AG09309 (cell line): ENCODE measurements at regions not wholly inside any gene's neighbourhood (a gene's known extent, or its start where the extent isn't known, plus 50 kb on each side); places are given as distances from the start of the nearest gene placed in this dataset.
"Not testable (repeated sequence)": the region's sequence is repeated elsewhere in the genome, so short reads cannot be mapped to it uniquely, and the experiment has no call there.

Experiments
- DNase-seq: peaks from one replicate; pipeline ENCODE4 v3.0.0-alpha.2; 2010; ENCODE audit warnings: low read depth
- H3K4me3 ChIP-seq: 2 replicates; pipeline ENCODE4 v1.5.1; 2011; ENCODE audit warnings: mild to moderate bottlenecking, low read depth, low read length, moderate library complexity; ENCODE audit not compliant: control insufficient read depth

- DNase-seq, H3K4me3 ChIP-seq: not testable (repeated sequence)
Measured at GRCh38 chr15:84476364-84477033, 124.3 kb upstream of the ZSCAN2 start.

DNA sequence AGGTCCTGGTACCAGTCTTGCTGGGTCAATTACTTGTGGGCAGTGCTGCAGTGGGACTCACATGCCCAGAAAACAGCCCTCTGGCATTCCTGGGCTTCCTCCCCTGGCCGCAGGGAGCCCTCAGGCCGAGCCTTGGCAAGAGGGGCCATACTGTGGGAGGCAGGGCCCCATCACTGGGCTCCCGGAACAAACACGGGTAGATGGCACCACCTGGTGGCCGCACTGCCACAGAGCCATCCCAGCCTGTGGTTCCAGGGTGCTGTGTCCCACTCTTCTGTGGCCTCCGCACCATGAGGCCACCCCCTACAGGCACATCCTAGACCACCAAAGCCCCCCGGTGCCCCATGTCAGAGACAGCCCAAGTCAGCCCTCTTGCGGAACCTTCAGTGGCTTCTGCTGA lies 123.3 kb upstream of the ZSCAN2 start:
- H3K4me3 ChIP-seq, DNase-seq: not testable (repeated sequence)

- H3K4me3 ChIP-seq, DNase-seq: not testable (repeated sequence)
Measured at GRCh38 chr15:84480174-84480681, 120.6 kb upstream of the ZSCAN2 start.

- not testable (repeated sequence) for DNase-seq, H3K4me3 ChIP-seq
Measured at GRCh38 chr15:84483859-84484258, 117.0 kb upstream of the ZSCAN2 start.

DNA sequence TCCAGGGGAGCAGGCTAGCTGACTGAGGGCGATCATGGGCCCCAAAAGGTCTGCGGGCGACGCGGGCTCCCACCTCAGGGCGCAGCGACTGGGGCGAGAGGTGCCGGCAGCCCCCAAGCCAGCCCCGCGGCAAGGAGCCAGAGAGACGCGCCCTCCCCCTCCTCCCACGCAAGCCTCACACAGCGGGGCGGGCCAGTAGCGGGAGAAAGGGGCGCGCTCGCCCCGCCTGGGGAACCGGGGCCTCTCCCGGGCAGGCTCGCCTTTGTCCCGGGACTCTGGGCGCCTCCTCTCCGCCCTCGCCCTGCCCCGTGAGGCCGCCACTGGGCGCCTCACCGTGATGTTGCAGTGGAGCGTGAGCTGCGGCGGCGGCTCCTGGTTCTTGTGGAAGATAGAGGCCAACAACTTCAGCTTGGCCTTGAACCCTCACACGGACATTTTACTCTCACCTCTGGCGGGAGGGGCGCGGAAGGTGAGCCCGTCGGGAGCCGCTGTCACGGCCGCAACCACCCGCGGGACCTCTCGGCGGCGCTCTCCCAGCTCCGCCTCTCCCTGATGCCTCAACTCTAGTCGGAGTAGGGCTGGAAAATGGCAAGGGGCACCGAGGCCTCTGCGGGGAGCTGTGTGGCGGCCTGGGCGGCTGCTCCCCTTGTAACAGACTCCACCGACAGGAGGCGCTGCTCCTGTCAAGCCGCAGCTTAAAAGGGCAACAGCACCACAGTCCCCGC lies 100.5 kb upstream of the ZSCAN2 start:
- peak overlapping the region; percentile 23 for H3K4me3 ChIP-seq
- not testable (repeated sequence) for DNase-seq

- not testable (repeated sequence) for H3K4me3 ChIP-seq, DNase-seq
Measured at GRCh38 chr15:84503101-84503500, 97.7 kb upstream of the ZSCAN2 start.

- not testable (repeated sequence) for DNase-seq, H3K4me3 ChIP-seq
Measured at GRCh38 chr15:84505552-84505951, 95.3 kb upstream of the ZSCAN2 start.

- not testable (repeated sequence) for DNase-seq, H3K4me3 ChIP-seq
Measured at GRCh38 chr15:84512324-84512723, 88.5 kb upstream of the ZSCAN2 start.

DNA sequence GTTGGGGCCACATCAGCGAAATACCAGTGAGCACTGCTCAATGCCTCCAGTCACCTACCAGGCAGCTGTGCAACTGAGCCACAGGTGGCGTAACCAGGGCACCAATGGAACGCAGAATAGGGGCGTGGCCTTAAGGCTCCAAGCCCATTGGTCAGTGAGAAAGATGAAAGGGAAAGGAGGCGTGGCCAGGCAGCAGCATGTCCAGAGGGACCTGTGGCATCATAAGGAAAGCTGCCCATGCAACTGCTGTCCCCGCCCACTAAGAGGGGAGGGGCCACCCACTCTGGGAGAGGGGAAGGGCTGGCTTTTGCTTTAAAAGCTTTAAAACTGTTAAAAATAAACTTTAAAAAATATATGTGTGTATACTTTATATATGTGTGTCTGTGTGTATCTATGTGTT lies 84.0 kb upstream of the ZSCAN2 start:
- DNase-seq = not testable (repeated sequence)

DNA sequence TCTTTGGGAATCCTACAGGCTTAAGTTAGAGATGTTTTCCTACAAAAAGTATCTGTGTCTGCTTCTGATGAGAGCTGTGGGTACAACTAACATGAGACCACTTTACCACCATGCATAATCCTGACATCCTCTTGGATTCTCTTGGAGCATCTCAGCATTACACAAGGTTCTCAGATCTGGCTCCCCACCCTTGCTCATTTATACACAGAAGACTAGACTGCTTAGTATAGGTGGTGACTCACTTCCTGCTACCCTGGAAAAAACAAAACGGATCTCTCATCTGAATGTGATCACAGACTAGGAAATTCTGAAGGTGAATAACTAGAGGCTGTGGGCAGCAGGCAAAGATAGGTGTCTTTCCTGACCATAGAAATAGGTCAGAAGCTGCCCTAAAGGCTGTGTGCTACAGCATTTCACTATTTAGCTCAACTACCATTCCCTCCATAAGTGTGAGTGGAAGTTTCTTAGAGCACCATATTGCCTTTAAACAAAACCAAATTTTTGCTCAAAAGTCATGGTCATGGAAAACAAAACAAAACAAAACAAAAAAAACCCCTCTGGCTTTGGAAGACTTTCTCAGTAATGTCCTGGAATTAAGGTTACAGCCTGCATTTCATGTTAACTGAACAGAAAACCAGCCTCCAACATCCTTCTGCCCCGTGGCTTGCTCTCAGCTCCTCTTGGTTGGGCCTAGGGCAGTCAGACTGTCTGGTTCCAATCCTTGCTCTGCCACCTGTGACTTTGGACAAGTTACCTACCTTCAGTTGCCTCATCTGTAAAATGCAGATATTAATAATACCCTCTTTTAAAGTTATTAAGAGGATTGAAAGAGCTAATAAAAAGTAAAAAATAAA lies 75.1 kb upstream of the ZSCAN2 start:
- not testable (repeated sequence) for DNase-seq, H3K4me3 ChIP-seq

More for the DNA sequence above, 84.0 kb upstream of the ZSCAN2 start:
- not testable (repeated sequence) for H3K4me3 ChIP-seq

DNA sequence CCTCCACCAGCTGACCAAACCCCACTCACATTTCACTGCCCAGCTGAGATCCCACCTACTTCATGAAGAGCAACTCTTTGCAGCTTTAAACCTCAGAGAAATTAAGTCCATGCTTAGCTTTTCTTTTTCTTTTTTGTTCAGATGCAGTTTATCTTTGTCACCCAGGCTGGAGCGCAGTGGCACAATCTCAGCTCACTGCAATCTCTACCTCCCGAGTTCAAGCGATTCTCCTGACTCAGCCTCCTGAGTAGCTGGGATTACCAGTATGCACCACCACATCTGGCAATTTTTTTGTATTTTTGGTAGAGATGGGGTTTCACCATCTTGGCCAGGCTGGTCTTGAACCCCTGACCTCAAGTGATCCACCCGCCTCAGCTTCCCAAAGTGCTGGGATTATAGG lies 70.1 kb upstream of the ZSCAN2 start:
- H3K4me3 ChIP-seq, DNase-seq: not testable (repeated sequence)

DNA sequence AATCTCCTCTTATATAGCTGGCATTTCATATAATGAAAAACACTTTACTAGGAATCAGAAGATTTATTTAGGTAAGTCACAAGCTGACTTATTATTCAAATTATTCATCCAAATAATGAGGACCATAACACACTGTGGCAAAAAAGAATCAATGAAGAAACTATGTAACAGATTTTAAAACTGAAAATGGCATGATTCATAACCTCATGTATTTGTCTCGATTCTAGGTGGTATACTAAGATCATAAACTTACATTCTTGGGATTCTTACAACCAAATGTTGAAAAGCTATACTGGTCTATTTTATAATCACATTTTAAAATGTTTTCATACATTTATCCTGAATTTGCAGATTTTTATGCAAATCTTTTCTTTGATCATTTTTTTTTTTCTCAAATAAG lies 69.6 kb upstream of the ZSCAN2 start:
- not testable (repeated sequence) for DNase-seq, H3K4me3 ChIP-seq

- H3K4me3 ChIP-seq = not testable (repeated sequence)
- peak; percentile 46 for DNase-seq
Measured at GRCh38 chr15:84531709-84532367, 69.0 kb upstream of the ZSCAN2 start.

GRCh38 chr15:84533705-84534104 lies 67.1 kb upstream of the ZSCAN2 start:
- not testable (repeated sequence) for DNase-seq, H3K4me3 ChIP-seq

DNA sequence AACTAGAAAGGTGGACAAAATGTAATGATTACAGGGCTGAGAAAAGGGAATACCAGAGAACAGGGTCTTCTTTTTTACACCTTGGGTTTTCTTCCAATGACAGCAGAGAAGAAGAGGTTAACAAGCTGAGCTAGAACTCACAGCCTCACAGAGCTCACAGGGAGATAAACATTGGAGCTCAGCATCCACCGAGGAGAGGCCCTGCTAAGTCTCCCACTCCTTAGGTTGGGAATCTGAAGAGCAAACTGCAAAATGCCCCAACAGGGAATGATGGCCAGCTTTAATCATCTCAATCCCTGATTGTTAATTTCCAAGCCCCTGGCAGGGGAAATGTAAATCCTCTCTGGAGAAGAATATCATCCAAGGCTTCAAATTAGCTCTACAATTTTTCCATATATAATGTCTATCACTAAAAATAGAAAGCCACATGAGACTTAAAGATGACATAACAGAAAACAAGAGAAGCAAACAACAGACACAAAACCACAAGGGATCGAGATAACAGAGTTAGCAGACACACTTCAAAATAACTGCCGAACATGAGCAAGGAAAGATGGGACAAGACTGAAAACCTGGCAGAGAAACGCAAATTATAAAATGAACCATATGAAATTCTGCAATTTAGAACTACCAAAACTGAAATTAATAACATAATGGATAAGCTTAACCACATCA lies 66.1 kb upstream of the ZSCAN2 start:
- not testable (repeated sequence) for H3K4me3 ChIP-seq, DNase-seq

DNA sequence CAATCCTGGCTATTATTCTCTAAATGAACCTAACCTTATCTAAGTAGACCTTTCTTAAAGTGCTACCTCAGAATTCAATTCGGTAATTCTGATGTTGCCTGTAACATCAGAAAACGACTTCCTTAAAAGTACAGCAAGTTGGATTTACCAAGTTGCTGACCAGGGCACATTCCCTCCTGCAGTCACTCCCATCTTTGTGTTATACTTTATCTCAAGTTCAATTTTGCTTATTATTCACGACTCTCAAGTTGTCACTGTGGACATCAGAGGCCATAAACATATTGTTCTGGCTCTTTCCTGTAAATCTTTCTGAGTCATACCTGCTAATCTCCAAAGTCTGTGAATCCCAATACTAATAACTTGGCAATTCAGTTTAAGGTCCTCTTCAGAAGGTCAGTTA lies 64.6 kb upstream of the ZSCAN2 start:
- not testable (repeated sequence) for H3K4me3 ChIP-seq, DNase-seq

DNA sequence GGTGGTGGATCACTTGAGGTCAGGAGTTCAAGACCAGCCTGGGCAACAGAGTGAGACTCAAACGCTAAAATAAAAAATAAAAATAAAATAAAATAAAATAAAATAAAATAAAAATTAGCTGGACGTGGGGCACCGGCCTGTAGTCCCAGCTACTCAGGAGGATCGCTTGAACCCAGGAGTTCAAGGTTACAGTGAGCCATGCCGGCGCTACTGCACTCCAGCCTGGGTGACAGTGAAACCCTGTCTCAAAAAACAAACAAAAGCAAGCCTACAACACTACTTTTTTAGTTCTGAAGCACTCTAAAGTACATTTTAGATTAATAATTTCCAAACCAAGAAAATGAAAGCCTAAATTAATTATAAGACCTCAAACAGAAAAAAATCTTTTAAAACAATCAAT lies 56.2 kb upstream of the ZSCAN2 start:
- H3K4me3 ChIP-seq, DNase-seq: not testable (repeated sequence)

DNA sequence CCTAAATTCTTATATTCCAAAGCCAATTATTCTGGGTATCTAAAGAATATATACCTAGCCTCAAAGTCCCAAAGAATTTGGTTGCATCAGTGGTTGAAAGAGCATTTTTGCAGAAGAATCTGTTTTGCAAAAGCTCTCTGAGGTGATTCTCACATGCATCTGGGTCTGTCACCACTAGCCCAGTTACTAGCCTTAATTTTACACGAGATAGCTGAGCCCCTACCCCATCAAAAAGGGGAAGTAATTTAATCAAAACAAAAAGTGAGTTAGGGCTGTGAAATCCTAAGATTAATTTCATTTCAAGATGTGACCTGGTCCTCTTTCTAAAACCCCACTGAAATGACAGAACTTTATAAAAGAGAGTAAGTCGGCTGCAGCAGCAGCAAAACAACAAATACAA lies 53.7 kb upstream of the ZSCAN2 start:
- not testable (repeated sequence) for H3K4me3 ChIP-seq, DNase-seq
